H9 (cell line): ENCODE measurements at regions not wholly inside any gene's neighbourhood (a gene's known extent, or its start where the extent isn't known, plus 50 kb on each side); places are given as distances from the start of the nearest gene placed in this dataset.

ENCODE experiments used
- DNase-seq: peaks from one replicate; pipeline ENCODE4 v3.0.0-alpha.2; 2017
- H2AFZ ChIP-seq: one replicate; pipeline ENCODE4 v1.6.1; 2013; ENCODE audit warnings: mild to moderate bottlenecking, low read length, control low read depth, moderate library complexity
- H2AK5ac ChIP-seq: 2 replicates; pipeline ENCODE4 v1.6.1; 2013; ENCODE audit warnings: low read length, control low read depth, mixed read lengths; ENCODE audit not compliant: insufficient read length
- H2BK120ac ChIP-seq: one replicate; pipeline ENCODE4 v1.6.1; 2013; ENCODE audit warnings: low read depth, mild to moderate bottlenecking, low read length, control low read depth, inconsistent platforms; ENCODE audit not compliant: poor library complexity, severe bottlenecking
- H2BK12ac ChIP-seq: 2 replicates; pipeline ENCODE4 v1.6.1; 2013; ENCODE audit warnings: low read length, control low read depth, mixed read lengths, low read depth; ENCODE audit not compliant: insufficient read length
- H2BK15ac ChIP-seq: 2 replicates; pipeline ENCODE4 v1.6.1; 2013; ENCODE audit warnings: low read depth, low read length, control low read depth
- H2BK20ac ChIP-seq: one replicate; pipeline ENCODE4 v1.6.1; 2013; ENCODE audit warnings: low read depth, mild to moderate bottlenecking, low read length, control low read depth, inconsistent platforms; ENCODE audit not compliant: poor library complexity, severe bottlenecking
- H2BK5ac ChIP-seq: 2 replicates; pipeline ENCODE4 v1.6.1; 2013; ENCODE audit warnings: low read length, control low read depth, mixed read lengths; ENCODE audit not compliant: insufficient read length
- H3K14ac ChIP-seq: 2 replicates; pipeline ENCODE4 v1.6.1; 2013; ENCODE audit warnings: low read length, control low read depth; ENCODE audit not compliant: insufficient read depth
- H3K18ac ChIP-seq: 2 replicates; pipeline ENCODE4 v1.6.1; 2013; ENCODE audit warnings: low read depth, mild to moderate bottlenecking, mixed read lengths, low read length, control low read depth; ENCODE audit not compliant: insufficient read length
- H3K23ac ChIP-seq: 2 replicates; pipeline ENCODE4 v1.6.1; 2013; ENCODE audit warnings: low read length, control low read depth, mixed read lengths, low read depth; ENCODE audit not compliant: insufficient read length
- H3K23me2 ChIP-seq: 2 replicates; pipeline ENCODE4 v1.6.1; 2013; ENCODE audit warnings: low read depth, mild to moderate bottlenecking, mixed read lengths, low read length, control low read depth; ENCODE audit not compliant: insufficient read length, poor library complexity, severe bottlenecking
- H3K27ac ChIP-seq: 2 replicates; pipeline ENCODE4 v1.5.1; 2013; ENCODE audit warnings: low read length, control low read depth, mixed read lengths, low read depth; ENCODE audit not compliant: insufficient read length
- H3K27me3 ChIP-seq: 2 replicates; pipeline ENCODE4 v1.6.1; 2013; ENCODE audit warnings: low read length, control low read depth, inconsistent platforms; ENCODE audit not compliant: insufficient read depth
- H3K4ac ChIP-seq: 2 replicates; pipeline ENCODE4 v1.6.1; 2013; ENCODE audit warnings: low read depth, mild to moderate bottlenecking, control low read depth, inconsistent platforms, low read length, moderate library complexity
- H3K4me1 ChIP-seq: 2 replicates; pipeline ENCODE4 v1.6.1; 2013; ENCODE audit warnings: low read length, control low read depth, inconsistent platforms; ENCODE audit not compliant: insufficient read depth
- H3K4me2 ChIP-seq: 2 replicates; pipeline ENCODE4 v1.6.1; 2013; ENCODE audit warnings: low read length, control low read depth, mixed read lengths; ENCODE audit not compliant: insufficient read length, insufficient read depth
- H3K56ac ChIP-seq: 2 replicates; pipeline ENCODE4 v1.6.1; 2013; ENCODE audit warnings: low read depth, mild to moderate bottlenecking, mixed read lengths, low read length, control low read depth; ENCODE audit not compliant: insufficient read length
- H3K79me1 ChIP-seq: 2 replicates; pipeline ENCODE4 v1.6.1; 2013; ENCODE audit warnings: low read depth, mild to moderate bottlenecking, moderate library complexity, low read length, control low read depth, inconsistent platforms; ENCODE audit not compliant: insufficient read depth, poor library complexity, severe bottlenecking
- H3K79me2 ChIP-seq: 2 replicates; pipeline ENCODE4 v1.6.1; 2013; ENCODE audit warnings: low read length, control low read depth, inconsistent platforms; ENCODE audit not compliant: insufficient read depth
- H3K9ac ChIP-seq: 2 replicates; pipeline ENCODE4 v1.6.1; 2013; ENCODE audit warnings: low read length, control low read depth, mixed read lengths; ENCODE audit not compliant: insufficient read length; ENCODE audit errors: extremely low read depth
- H3K9me3 ChIP-seq: one replicate; pipeline ENCODE4 v1.6.1; 2013; ENCODE audit warnings: low read depth, low read length, inconsistent platforms; ENCODE audit not compliant: control insufficient read depth
- H3T11ph ChIP-seq: one replicate; pipeline ENCODE4 v1.6.1; 2013; ENCODE audit warnings: mild to moderate bottlenecking, low read length, control low read depth, inconsistent platforms
- H4K20me1 ChIP-seq: one replicate; pipeline ENCODE4 v1.6.1; 2013; ENCODE audit not compliant: control insufficient read depth, insufficient read length, insufficient read depth
- H4K5ac ChIP-seq: 2 replicates; pipeline ENCODE4 v1.6.1; 2013; ENCODE audit warnings: low read depth, mild to moderate bottlenecking, mixed read lengths, low read length, control low read depth; ENCODE audit not compliant: insufficient read length
- H4K8ac ChIP-seq: replicated peaks from 2 replicates; pipeline ENCODE4 v1.6.1; 2013; ENCODE audit warnings: low read length, control low read depth, mixed read lengths, low read depth; ENCODE audit not compliant: insufficient read length
- H4K91ac ChIP-seq: 2 replicates; pipeline ENCODE4 v1.6.1; 2013; ENCODE audit warnings: low read depth, mild to moderate bottlenecking, moderate library complexity, mixed read lengths, low read length, control low read depth; ENCODE audit not compliant: insufficient read length
- H3K27ac Mint-ChIP-seq, 3 experiments: 2 replicates in 2 of 3; 3 replicates in 1 of 3; pipeline ENCODE4 v1.8.0; 2020 to 2021; ENCODE audit warnings: mixed read lengths in 3 of 3, mild to moderate bottlenecking in 1 of 3, moderate library complexity in 1 of 3
- H3K27me3 Mint-ChIP-seq: 2 replicates; pipeline ENCODE4 v1.8.0; 2021; ENCODE audit warnings: low read depth, mild to moderate bottlenecking, moderate library complexity, mixed read lengths
- H3K36me3 Mint-ChIP-seq, 3 experiments: 2 replicates in 2 of 3; 3 replicates in 1 of 3; pipeline ENCODE4 v1.8.0; 2020 to 2021; ENCODE audit warnings: low read depth in 3 of 3, mixed read lengths in 3 of 3; ENCODE audit not compliant: insufficient read depth in 1 of 3
- H3K4me1 Mint-ChIP-seq, 2 experiments: 2 replicates each; pipeline ENCODE4 v1.8.0; 2020; ENCODE audit warnings: mixed read lengths in 2 of 2
- H3K4me3 Mint-ChIP-seq, 2 experiments: 2 replicates in 1 of 2; 3 replicates in 1 of 2; pipeline ENCODE4 v1.8.0; 2020 to 2021; ENCODE audit warnings: mild to moderate bottlenecking in 2 of 2, mixed read lengths in 2 of 2, moderate library complexity in 1 of 2
- H3K9me3 Mint-ChIP-seq, 2 experiments: 2 replicates in 1 of 2; 3 replicates in 1 of 2; pipeline ENCODE4 v1.8.0; 2020; ENCODE audit warnings: mild to moderate bottlenecking in 2 of 2, mixed read lengths in 2 of 2, moderate library complexity in 1 of 2
- WGBS: extraction: QIAGEN DNeasy Blood & Tissue Kit; methylation state at CpG from one replicate; pipeline ENCODE4 v1.1.7; 2013; ENCODE audit warnings: missing lambda C conversion rate, low lambda C conversion rate, mixed read lengths; ENCODE audit not compliant: insufficient read length; ENCODE audit errors: extremely low coverage; 5-methylcytosine and 5-hydroxymethylcytosine counted together
- TF ChIP-seq, protein P1 (sequence below): fragments of 200-600 bp; sonication (generic); conservative IDR thresholded peaks from 3 replicates; pipeline ENCODE4 v1.8.0; 2021; ENCODE audit warnings: antibody characterized with exemption, mild to moderate bottlenecking

DNA sequence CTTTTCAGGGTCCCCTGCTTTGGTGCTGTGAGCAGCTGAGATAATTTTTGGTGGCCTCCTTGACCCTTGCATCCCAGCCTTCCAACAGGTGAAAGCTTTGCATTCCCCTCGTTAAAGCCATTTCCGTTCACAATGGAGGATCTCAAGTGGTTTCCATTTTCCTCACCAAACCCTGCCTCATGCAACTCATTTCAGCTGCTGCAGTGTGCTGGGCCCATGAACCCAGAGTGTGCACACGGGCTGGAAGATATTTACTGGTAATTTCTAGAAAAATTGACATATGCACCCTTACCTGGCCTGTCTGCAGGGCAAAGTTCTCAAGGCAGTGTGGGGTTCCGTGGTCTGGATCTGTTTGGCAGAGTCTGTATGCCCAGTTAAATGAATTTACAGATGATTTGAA is 246.8 kb upstream of the HS6ST1 start:
- no peak overlapping the region for H2AK5ac ChIP-seq
- Mint-ChIP-seq H3K36me3 (no peaks in the 10 kb centered on the region), H3K4me3 (no peak overlapping the region), H3K4me1 (peaks cover 11 to 15% of the 10 kb centered on the region in 2 experiments), H3K27ac (no peak overlapping the region), H3K27me3 (no peaks in the 10 kb centered on the region), H3K9me3 (no peaks in the 10 kb centered on the region)
- no peak for DNase-seq
- H3K23me2 ChIP-seq: no peaks in the 10 kb centered on the region
- no peak overlapping the region for H2AFZ ChIP-seq
- no peak overlapping the region for H3K14ac ChIP-seq
- H3K79me2 ChIP-seq: no peaks in the 10 kb centered on the region
- no peak overlapping the region for H3K4ac ChIP-seq
- no peak overlapping the region for H2BK20ac ChIP-seq
- no peak overlapping the region for H3K23ac ChIP-seq
- H3K27ac ChIP-seq: no peak overlapping the region
- H2BK120ac ChIP-seq: no peak overlapping the region
- TF ChIP-seq, protein P1, sequence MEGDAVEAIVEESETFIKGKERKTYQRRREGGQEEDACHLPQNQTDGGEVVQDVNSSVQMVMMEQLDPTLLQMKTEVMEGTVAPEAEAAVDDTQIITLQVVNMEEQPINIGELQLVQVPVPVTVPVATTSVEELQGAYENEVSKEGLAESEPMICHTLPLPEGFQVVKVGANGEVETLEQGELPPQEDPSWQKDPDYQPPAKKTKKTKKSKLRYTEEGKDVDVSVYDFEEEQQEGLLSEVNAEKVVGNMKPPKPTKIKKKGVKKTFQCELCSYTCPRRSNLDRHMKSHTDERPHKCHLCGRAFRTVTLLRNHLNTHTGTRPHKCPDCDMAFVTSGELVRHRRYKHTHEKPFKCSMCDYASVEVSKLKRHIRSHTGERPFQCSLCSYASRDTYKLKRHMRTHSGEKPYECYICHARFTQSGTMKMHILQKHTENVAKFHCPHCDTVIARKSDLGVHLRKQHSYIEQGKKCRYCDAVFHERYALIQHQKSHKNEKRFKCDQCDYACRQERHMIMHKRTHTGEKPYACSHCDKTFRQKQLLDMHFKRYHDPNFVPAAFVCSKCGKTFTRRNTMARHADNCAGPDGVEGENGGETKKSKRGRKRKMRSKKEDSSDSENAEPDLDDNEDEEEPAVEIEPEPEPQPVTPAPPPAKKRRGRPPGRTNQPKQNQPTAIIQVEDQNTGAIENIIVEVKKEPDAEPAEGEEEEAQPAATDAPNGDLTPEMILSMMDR: no peak
- no peaks in the 10 kb centered on the region for H3K27me3 ChIP-seq
- H4K5ac ChIP-seq: no peak overlapping the region
- H4K20me1 ChIP-seq: no peaks in the 10 kb centered on the region
- H3T11ph ChIP-seq: no peak overlapping the region
- H3K9me3 ChIP-seq: no peaks in the 10 kb centered on the region
- H3K79me1 ChIP-seq: no peaks in the 10 kb centered on the region
- H3K18ac ChIP-seq: no peak overlapping the region
- no CpG with 5 or more reads among the region's 4 CpGs for WGBS
- H4K8ac ChIP-seq: no peak overlapping the region
- no peaks in the 10 kb centered on the region; the same call in 1 of the 2 replicates for H3K4me1 ChIP-seq
- no peak overlapping the region for H2BK12ac ChIP-seq
- no peak overlapping the region for H4K91ac ChIP-seq
- no peak overlapping the region for H3K4me2 ChIP-seq
- H3K9ac ChIP-seq: no peak overlapping the region
- no peak overlapping the region for H2BK15ac ChIP-seq
- no peak overlapping the region for H2BK5ac ChIP-seq
- no peak overlapping the region for H3K56ac ChIP-seq
